C4-2B (cell line): ENCODE measurements at regions not wholly inside any gene's neighbourhood (a gene's known extent, or its start where the extent isn't known, plus 50 kb on each side); places are given as distances from the start of the nearest gene placed in this dataset.

Source experiments
- CTCF ChIP-seq: fragments of 450-650 bp; conservative IDR thresholded peaks from 2 replicates; pipeline ENCODE4 v1.5.1; 2017; ENCODE audit warnings: mild to moderate bottlenecking
- ZFX ChIP-seq: fragments of 450-650 bp; IDR thresholded peaks from 2 replicates; pipeline ENCODE4 v1.6.1; 2017

GRCh38 chr12:24023081-24023480, 73.6 kb upstream of the SOX5 start:
- TF ChIP-seq CTCF (no peak), ZFX (no peak)
